GM12878 (cell line): ENCODE measurements at regions not wholly inside any gene's neighbourhood (a gene's known extent, or its start where the extent isn't known, plus 50 kb on each side); places are given as distances from the start of the nearest gene placed in this dataset.

Source experiments
- ATAC-seq: fragments of 200-7000 bp; cut with Tn5 transposase; 3 replicates; pipeline ENCODE4 v1.9.1; 2020; ENCODE audit warnings: mild to moderate bottlenecking, moderate library complexity
- BruUV-seq: library from RNA; stranded (reverse); fragments of 400-500 nt; replicated peaks from 2 replicates; lab custom pipeline; 2021; lab: Mats Ljungman, UMichigan
- CTCF ChIA-PET: fragments of 300-600 bp; sonication (Branson Sonifier 250); formaldehyde crosslinking; extraction: SDS; loops from one replicate; lab custom pipeline; 2021; ENCODE audit warnings: inconsistent platforms; lab: Yijun Ruan, JAX
- POLR2A ChIA-PET: fragments of 350-600 bp; formaldehyde crosslinking; extraction: SDS; loops from one replicate; lab custom pipeline; 2021; ENCODE audit warnings: inconsistent platforms; lab: Charles Lee
- RAD21 ChIA-PET: fragments of 300-600 bp; sonication (Branson Sonifier 250); formaldehyde crosslinking; loops from one replicate; lab custom pipeline; 2023; ENCODE audit warnings: antibody characterized with exemption; ENCODE audit not compliant: unreplicated experiment; lab: Charles Lee
- SMC1A ChIA-PET: fragments of 300-600 bp; sonication (Branson Sonifier 250); formaldehyde crosslinking; loops from one replicate; lab custom pipeline; 2023; ENCODE audit not compliant: unreplicated experiment, uncharacterized antibody; lab: Charles Lee
- DNase-seq: peaks from one replicate; pipeline ENCODE4 v3.0.0-alpha.2; 2011; ENCODE audit warnings: low read depth, low spot score
- FAIRE-seq: peaks from 3 replicates; lab custom pipeline; 2011; peaks lifted over from hg19 to GRCh38; lab: Jason Lieb, UNC
- H2AFZ ChIP-seq: 2 replicates; pipeline ENCODE4 v1.6.0; 2011; ENCODE audit warnings: low read depth, low read length, control low read depth; ENCODE audit not compliant: control insufficient read depth
- H3K27ac ChIP-seq: 2 replicates; pipeline ENCODE4 v1.5.1; 2011; ENCODE audit warnings: control low read depth; ENCODE audit not compliant: control insufficient read depth, insufficient read depth
- H3K27me3 ChIP-seq, 2 experiments: replicated peaks in 1 of 2; 2 replicates each; pipeline versions ENCODE4 v1.6.0 to v1.6.1; 2011; ENCODE audit warnings: low read length in 1 of 2; ENCODE audit not compliant: control insufficient read depth in 2 of 2, insufficient read depth in 2 of 2
- H3K36me3 ChIP-seq, 2 experiments: 2 replicates each; pipeline ENCODE4 v1.5.1; 2011; ENCODE audit warnings: low read length in 1 of 2; ENCODE audit not compliant: control insufficient read depth in 2 of 2, insufficient read depth in 2 of 2
- H3K4me1 ChIP-seq: 2 replicates; pipeline ENCODE4 v1.6.1; 2011; ENCODE audit warnings: mild to moderate bottlenecking, low read length, moderate library complexity, mixed read lengths; ENCODE audit not compliant: control insufficient read depth, insufficient read depth
- H3K4me2 ChIP-seq: 2 replicates; pipeline ENCODE4 v1.6.0; 2011; ENCODE audit warnings: control low read depth; ENCODE audit not compliant: control insufficient read depth, insufficient read depth
- H3K4me3 ChIP-seq: fragments of 200-600 bp; sonication (generic); 2 replicates; pipeline ENCODE4 v1.5.1; 2016
- H3K79me2 ChIP-seq: 2 replicates; pipeline ENCODE4 v1.6.0; 2011; ENCODE audit warnings: low read length; ENCODE audit not compliant: control insufficient read depth, insufficient read depth
- H3K9ac ChIP-seq: 2 replicates; pipeline ENCODE4 v1.8.0; 2011; ENCODE audit warnings: low read length, control low read depth, mixed read lengths; ENCODE audit not compliant: control insufficient read depth, insufficient read depth
- H3K9me3 ChIP-seq: replicated peaks from 3 replicates; pipeline ENCODE4 v1.5.1; 2011; ENCODE audit warnings: mild to moderate bottlenecking, low read length; ENCODE audit not compliant: control insufficient read depth, insufficient read depth
- H4K20me1 ChIP-seq: 2 replicates; pipeline ENCODE4 v1.6.0; 2011; ENCODE audit not compliant: control insufficient read depth, insufficient read depth
- ASH2L ChIP-seq: fragments of 300-600, 200-600 bp; sonication (generic); IDR thresholded peaks from 2 replicates; pipeline ENCODE4 v1.6.1; 2017; ENCODE audit warnings: low read depth, mild to moderate bottlenecking, borderline replicate concordance
- BCL3 ChIP-seq: IDR thresholded peaks from 2 replicates; pipeline ENCODE4 v1.6.1; 2011; ENCODE audit warnings: borderline replicate concordance, low read depth, mild to moderate bottlenecking, moderate library complexity, low read length; ENCODE audit not compliant: insufficient read depth, poor library complexity, severe bottlenecking
- DPF2 ChIP-seq: fragments of 450-650 bp; IDR thresholded peaks from 2 replicates; pipeline ENCODE4 v1.6.1; 2017; ENCODE audit warnings: mild to moderate bottlenecking
- EP300 ChIP-seq, 2 experiments: fragments of 150-350 bp in 1 of 2; IDR thresholded peaks; 2 replicates each; pipeline ENCODE4 v1.6.1; 2011 to 2012; ENCODE audit warnings: low read depth in 2 of 2, low read length in 2 of 2, borderline replicate concordance in 1 of 2, improper control_type of control experiment in 1 of 2, inconsistent platforms in 1 of 2; ENCODE audit not compliant: control insufficient read depth in 1 of 2
- MAX ChIP-seq: IDR thresholded peaks from 2 replicates; pipeline ENCODE4 v1.6.1; 2012; ENCODE audit warnings: low read depth, low read length, improper control_type of control experiment
- MEF2B ChIP-seq: fragments of 450-650 bp; IDR thresholded peaks from 2 replicates; pipeline ENCODE4 v1.6.1; 2018; ENCODE audit warnings: mild to moderate bottlenecking, moderate library complexity; ENCODE audit not compliant: partially characterized antibody, poor library complexity, severe bottlenecking
- PAX8 ChIP-seq: fragments of 450-650 bp; IDR thresholded peaks from 2 replicates; pipeline ENCODE4 v1.6.1; 2017; ENCODE audit warnings: mild to moderate bottlenecking, moderate library complexity
- PBX3 ChIP-seq: IDR thresholded peaks from 2 replicates; pipeline ENCODE4 v1.6.1; 2011; ENCODE audit warnings: mild to moderate bottlenecking, low read depth, low read length, moderate library complexity; ENCODE audit not compliant: insufficient replicate concordance
- PKNOX1 ChIP-seq: fragments of 450-650 bp; IDR thresholded peaks from 2 replicates; pipeline ENCODE4 v1.6.1; 2016; ENCODE audit warnings: mild to moderate bottlenecking
- SMAD1 ChIP-seq: fragments of 450-650 bp; IDR thresholded peaks from 2 replicates; pipeline ENCODE4 v1.6.1; 2018; ENCODE audit warnings: mild to moderate bottlenecking, low read depth; ENCODE audit not compliant: partially characterized antibody
- ZBTB11 ChIP-seq: fragments of 450-650 bp; formaldehyde crosslinking; IDR thresholded peaks from 2 replicates; pipeline ENCODE4 v1.5.0; 2022; ENCODE audit warnings: mild to moderate bottlenecking, missing genetic modification characterization
- ZNF217 ChIP-seq: fragments of 450-650 bp; IDR thresholded peaks from 2 replicates; pipeline ENCODE4 v1.6.1; 2017; ENCODE audit warnings: antibody characterized with exemption, mild to moderate bottlenecking
- ZNF274 ChIP-seq: IDR thresholded peaks from one replicate; pipeline ENCODE4 v1.8.0; 2011; ENCODE audit not compliant: insufficient read length, insufficient read depth
- WGBS: methylation state at CpG from one replicate; pipeline ENCODE4 v1.1.6; 2016; ENCODE audit warnings: low lambda C conversion rate; ENCODE audit not compliant: insufficient replicate concordance, insufficient coverage; ENCODE audit errors: missing lambda C conversion rate; 5-methylcytosine and 5-hydroxymethylcytosine counted together
- in situ Hi-C: fragments of 300-500 bp; cut with MboI; formaldehyde crosslinking; loops from 9 replicates; pipeline ENCODE4 v1.14.3; 2018; ENCODE audit warnings: mixed read lengths
- intact Hi-C: fragments of 100-400 bp; cut with micrococcal nuclease; formaldehyde crosslinking; loops from one replicate; pipeline ENCODE4 v1.14.2; 2022; ENCODE audit not compliant: unreplicated experiment

GRCh38 chr7:142476077-142476476 lies 218.2 kb upstream of the PRSS58 start (continued):
- TF ChIP-seq EP300 (IDR thresholded peaks at IDR 0.05; ENCODE audit: borderline replicate concordance in 1 of 2, control insufficient read depth in 1 of 2, low read depth in 2 of 2, low read length in 2 of 2) = no peak

- 0% methylated on average over 1 of the region's 1 CpG for WGBS
- DNase-seq = no peak
- no TSS peak for BruUV-seq
- RAD21 ChIA-PET = no interaction called here
- no peak overlapping the region for H3K27ac ChIP-seq
- no peaks in the 10 kb centered on the region for H3K79me2 ChIP-seq
- no peak for ATAC-seq
- no peak overlapping the region for H2AFZ ChIP-seq
- H3K9me3 ChIP-seq = no peaks in the 10 kb centered on the region
- no peaks in the 10 kb centered on the region for H3K36me3 ChIP-seq
- H4K20me1 ChIP-seq = no peaks in the 10 kb centered on the region
- POLR2A ChIA-PET = no interaction called here
- in situ Hi-C loops = no loop called here
- SMC1A ChIA-PET = no interaction called here
- no peak for FAIRE-seq
- CTCF ChIA-PET = interaction anchor here (0.6 to 20.9 kb wide), 2 partner anchors 12 to 76 kb away, joined by 3 to 205 read pairs; no protein-coding TSS in a partner anchor
- no peak overlapping the region for H3K9ac ChIP-seq
- no peak overlapping the region for H3K4me2 ChIP-seq
- intact Hi-C loops = loop anchor here (1.0 kb wide), 1 partner anchor 37 kb away; no protein-coding TSS in a partner anchor
- no peaks in the 10 kb centered on the region for H3K4me1 ChIP-seq
- no peak overlapping the region for H3K4me3 ChIP-seq
- H3K27me3 ChIP-seq = no peaks in the 10 kb centered on the region
- TF ChIP-seq PAX8 = no peak
- no peak for TF ChIP-seq MEF2B
- no peak for TF ChIP-seq ZBTB11 (CRISPR knock-in tag)
- no peak for TF ChIP-seq PBX3
- TF ChIP-seq PKNOX1 = no peak
- no peak for TF ChIP-seq SMAD1
- TF ChIP-seq DPF2 = no peak
- no peak for TF ChIP-seq BCL3
- TF ChIP-seq MAX = no peak
- TF ChIP-seq ZNF274 = no peak
- TF ChIP-seq ASH2L = no peak
- no peak for TF ChIP-seq ZNF217
Measured at GRCh38 chr7:142471820-142472219, 214.0 kb upstream of the PRSS58 start.
